Right lobe of liver (tissue), 4 donors: ENCODE measurements at regions not wholly inside any gene's neighbourhood (a gene's known extent, or its start where the extent isn't known, plus 50 kb on each side); places are given as distances from the start of the nearest gene placed in this dataset.

Experiments used
- CTCF ChIP-seq, 4 donors: fragments of 200-600 bp in 3 of 4; fragments of 450-650 bp in 1 of 4; IDR thresholded peaks; one replicate each; pipeline versions ENCODE4 v1.5.1 to v1.8.0; 2016 to 2022; ENCODE audit warnings: antibody characterized with exemption in 4 of 4, mild to moderate bottlenecking in 2 of 4
- POLR2A ChIP-seq: fragments of 450-650 bp; IDR thresholded peaks from one replicate; pipeline ENCODE4 v1.6.1; 2017; ENCODE audit warnings: antibody characterized with exemption, mild to moderate bottlenecking
- donor health status: DM: no; HTN: no; CAD: no.
- donor health status: DM: no; HTN: no; CAD: no.
- donor health status: DM: no; HTN: yes; CAD: no.

GRCh38 chr10:8189458-8189857, 135.0 kb downstream of the GATA3 start:
- TF ChIP-seq CTCF (IDR thresholded peaks at IDR 0.05) (no peak), POLR2A (no peak)
